Stimulated activated CD8-positive, alpha-beta memory T cell treated with anti-CD3 and anti-CD28 coated beads, Interleukin-7, amount 100 ng/mL, for 1 hour (primary cell): ENCODE measurements at regions not wholly inside any gene's neighbourhood (a gene's known extent, or its start where the extent isn't known, plus 50 kb on each side); places are given as distances from the start of the nearest gene placed in this dataset.

Experiments
- DNase-seq, 2 donors: peaks; one replicate each; pipeline ENCODE4 v3.0.0-alpha.2; 2020; ENCODE audit warnings: low read depth in 2 of 2

- DNase-seq, result no peak
These were observed 289.5 kb downstream of the CDCA7 start for GRCh38 chr2:173644146-173644545.

GRCh38 chr2:173647681-173648311 is 293.1 kb downstream of the CDCA7 start:
- DNase-seq, result no peak

- no peak for DNase-seq
These were observed 294.1 kb downstream of the CDCA7 start for GRCh38 chr2:173648816-173649215.

GRCh38 chr2:173649527-173650219 is 295.0 kb downstream of the CDCA7 start:
- no peak for DNase-seq

GRCh38 chr2:173651891-173652290 is 297.2 kb downstream of the CDCA7 start:
- no peak for DNase-seq

- no peak for DNase-seq
These were observed 297.6 kb downstream of the CDCA7 start for GRCh38 chr2:173652311-173652710.

- DNase-seq, result no peak
These were observed 298.2 kb downstream of the CDCA7 start for GRCh38 chr2:173652767-173653431.

- no peak for DNase-seq
These were observed 298.7 kb downstream of the CDCA7 start for GRCh38 chr2:173653432-173653805.

GRCh38 chr2:173654161-173654895 is 299.7 kb downstream of the CDCA7 start:
- no peak for DNase-seq

GRCh38 chr2:173654896-173655265 is 300.2 kb downstream of the CDCA7 start:
- DNase-seq, result no peak

GRCh38 chr2:173656086-173656485 is 301.4 kb downstream of the CDCA7 start:
- no peak for DNase-seq

GRCh38 chr2:173657996-173658717 is 303.5 kb downstream of the CDCA7 start:
- DNase-seq, result no peak

GRCh38 chr2:173658946-173659371 is 304.3 kb downstream of the CDCA7 start:
- DNase-seq, result no peak

- no peak for DNase-seq
These were observed 304.8 kb downstream of the CDCA7 start for GRCh38 chr2:173659509-173659908.

- DNase-seq, result no peak
These were observed 303.6 kb downstream of the SP3 start for GRCh38 chr2:173661586-173661985.

GRCh38 chr2:173663353-173663752 is 301.8 kb downstream of the SP3 start:
- DNase-seq, result no peak

GRCh38 chr2:173663835-173664512 is 301.2 kb downstream of the SP3 start:
- no peak for DNase-seq

GRCh38 chr2:173664513-173664910 is 300.7 kb downstream of the SP3 start:
- DNase-seq, result no peak

- DNase-seq, result no peak
These were observed 298.8 kb downstream of the SP3 start for GRCh38 chr2:173666171-173666888.

GRCh38 chr2:173667014-173667413 is 298.2 kb downstream of the SP3 start:
- DNase-seq, result no peak

- DNase-seq, result no peak
These were observed 297.8 kb downstream of the SP3 start for GRCh38 chr2:173667415-173667814.
